D341Med (cell line): ENCODE measurements at regions not wholly inside any gene's neighbourhood (a gene's known extent, or its start where the extent isn't known, plus 50 kb on each side); places are given as distances from the start of the nearest gene placed in this dataset.

Source experiments
- DNase-seq: peaks from one replicate; pipeline ENCODE4 v3.0.0; 2012; ENCODE audit warnings: low spot score

DNA sequence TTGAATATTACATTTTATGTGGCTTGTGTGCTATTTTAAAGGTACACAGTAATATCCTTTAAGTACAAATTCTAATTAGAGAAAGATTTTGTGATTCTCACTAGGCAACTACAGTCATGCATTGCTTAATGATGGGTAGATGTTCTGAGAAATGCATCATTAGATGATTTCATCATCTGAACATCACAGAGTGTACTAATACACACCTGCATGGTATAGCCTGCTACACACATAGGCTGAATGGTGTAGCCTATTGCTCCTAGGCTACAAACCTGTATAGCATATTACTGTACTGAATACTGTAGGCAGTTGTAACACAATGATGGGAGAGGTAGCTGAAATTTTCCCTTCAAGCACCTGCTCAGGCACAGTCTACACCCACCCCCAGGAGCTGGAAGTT, 217.4 kb upstream of the EOMES start:
- no peak for DNase-seq

DNA sequence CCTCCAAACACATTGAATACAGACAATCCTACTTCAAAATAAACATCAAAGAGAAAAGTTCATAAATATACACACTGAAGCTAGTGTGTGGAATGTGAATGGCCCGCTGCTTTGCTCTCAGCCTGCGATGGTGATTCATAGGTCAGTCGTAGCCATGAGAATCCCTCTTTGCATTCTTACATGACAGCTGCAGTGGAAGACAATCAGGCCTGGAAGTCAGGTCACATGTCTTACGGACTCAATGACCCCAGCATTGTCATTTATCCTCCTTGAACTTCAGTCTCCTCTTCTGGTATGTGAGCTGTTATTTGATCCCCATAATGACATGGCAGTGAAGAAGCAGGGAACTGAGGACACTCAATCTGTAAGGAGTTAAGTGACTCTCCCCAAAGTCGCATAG, 217.8 kb upstream of the EOMES start:
- no peak for DNase-seq

DNA sequence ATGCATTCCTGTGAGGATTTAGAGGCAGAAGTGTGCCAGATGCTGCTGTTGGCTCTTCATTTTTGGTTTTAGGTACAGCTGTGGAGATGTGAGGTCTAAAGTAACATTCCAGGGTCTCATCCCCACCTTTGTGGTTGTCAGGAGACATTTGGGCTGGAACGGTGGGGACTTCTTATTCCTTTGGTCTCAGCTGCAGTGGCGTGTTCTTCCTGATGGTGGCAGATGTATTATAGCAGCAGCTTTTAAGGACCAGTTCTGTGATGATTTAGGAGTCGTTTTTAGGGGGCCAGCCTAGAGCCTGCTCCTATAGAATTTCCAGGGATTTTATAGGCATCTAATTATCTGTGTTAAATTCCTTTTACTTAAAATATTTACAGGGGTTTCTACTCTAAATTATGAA, 221.0 kb upstream of the EOMES start:
- DNase-seq, result no peak

DNA sequence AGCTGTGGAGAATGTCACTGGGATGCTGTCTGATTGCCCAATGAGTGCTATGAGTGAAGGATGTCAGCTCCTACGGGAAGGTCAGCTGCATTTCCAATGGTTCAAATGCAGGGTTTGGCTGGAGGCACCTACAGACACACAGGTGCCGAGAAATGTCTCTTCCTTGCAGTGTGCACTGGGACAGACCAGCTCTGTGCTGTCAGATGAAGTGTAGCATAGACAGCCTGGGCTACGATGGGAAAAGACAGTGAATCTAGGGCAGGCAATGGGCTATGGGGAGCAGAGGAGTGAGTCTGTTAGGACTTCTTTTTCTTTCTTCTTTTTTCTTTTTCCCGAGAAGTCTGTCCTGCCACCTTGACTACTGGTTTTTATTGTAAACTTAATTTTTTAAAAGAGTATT, 223.1 kb upstream of the EOMES start:
- no peak for DNase-seq

DNA sequence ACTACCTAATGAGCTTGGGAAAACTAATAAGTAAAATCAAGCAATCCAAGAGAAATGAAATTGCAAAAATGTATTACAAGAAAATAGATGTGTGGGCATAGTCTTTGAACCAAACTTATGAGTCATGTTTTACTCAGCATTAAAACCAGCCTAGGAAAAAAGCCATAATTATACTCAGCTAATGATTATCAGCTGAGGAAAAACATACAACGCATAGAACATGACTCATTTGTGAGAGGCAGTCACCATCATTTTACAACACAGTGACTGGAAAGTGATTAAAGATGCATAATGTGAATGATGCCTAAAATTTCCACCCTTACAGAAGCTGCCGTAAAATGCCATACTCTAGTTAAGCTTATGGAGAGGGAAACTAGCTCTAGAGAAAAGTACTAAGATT, 238.0 kb upstream of the EOMES start:
- DNase-seq, result no peak

DNA sequence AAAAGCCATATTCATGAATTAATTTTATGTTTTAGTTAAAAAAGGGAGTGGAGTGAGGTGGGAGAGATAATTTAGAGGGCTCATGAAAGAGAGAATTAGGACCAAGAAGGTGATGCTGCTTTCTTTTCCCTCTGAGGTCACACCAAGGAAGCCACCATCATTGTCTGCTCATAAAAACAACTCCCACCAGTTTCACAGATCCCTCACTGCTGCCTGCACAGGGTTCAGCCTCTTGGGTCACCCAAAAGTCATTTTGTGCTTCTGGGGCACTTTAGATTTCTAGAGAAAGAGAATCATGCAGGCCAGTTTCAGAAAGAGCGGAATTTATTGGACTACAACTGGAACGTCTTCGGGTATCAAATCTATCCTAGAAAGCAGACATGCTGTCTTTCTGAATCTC, 241.4 kb upstream of the EOMES start:
- no peak for DNase-seq

DNA sequence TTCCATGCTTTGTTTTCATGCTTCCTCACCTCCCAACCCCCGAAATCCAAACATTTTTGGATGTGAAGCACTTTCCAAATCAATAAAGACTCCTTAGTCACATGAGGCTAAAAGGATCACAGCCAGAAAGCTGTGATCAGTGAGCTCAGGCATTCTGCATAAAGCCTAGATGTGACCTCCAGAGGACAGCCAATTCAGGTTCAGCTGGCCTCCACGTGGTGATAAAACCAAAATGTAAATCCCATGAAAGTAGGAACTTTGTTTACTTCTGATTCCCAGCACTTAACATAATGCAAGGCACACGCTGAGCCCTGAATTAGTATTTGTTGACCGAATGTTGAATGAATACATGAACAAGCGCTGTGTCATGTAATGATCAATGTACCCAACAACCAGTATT, 249.5 kb upstream of the EOMES start:
- no peak for DNase-seq

DNA sequence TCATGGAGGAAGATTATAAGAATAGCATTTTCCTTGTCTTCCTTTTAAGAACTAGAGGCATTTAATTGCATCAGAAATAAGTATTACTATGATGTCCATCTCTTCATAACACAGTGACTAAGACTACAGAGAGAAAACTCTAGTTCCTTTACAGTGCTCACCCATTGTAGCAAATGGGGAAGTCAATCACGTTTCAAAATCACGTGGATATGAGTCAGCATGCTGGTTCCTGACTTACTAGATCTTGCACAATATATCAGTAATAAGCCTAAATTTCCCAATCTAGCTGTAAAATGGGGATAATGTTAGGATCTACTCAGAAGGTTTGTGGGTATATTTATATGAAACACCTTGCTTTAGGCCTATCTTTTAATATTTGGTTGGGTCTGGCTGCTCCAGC, 254.8 kb upstream of the EOMES start:
- DNase-seq, result no peak

DNA sequence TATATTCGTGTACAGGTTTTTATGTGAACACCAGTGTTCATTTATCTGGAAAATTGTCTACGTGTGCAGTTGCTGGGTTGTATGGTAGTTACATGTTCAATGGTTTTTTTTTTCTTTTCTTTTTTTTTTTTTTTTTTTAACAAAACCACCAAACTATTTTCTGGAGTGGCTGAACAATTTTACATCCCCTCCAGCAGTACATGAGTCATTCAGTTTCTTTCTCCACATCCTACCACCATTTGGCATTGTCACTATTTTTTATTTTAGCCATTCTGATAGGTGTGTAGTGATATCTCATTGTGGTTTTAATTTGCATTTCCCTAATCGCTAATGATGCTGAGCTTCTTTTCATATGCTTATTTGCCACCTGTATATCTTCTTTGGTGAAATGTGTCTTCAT, 256.3 kb upstream of the EOMES start:
- DNase-seq, result no peak

DNA sequence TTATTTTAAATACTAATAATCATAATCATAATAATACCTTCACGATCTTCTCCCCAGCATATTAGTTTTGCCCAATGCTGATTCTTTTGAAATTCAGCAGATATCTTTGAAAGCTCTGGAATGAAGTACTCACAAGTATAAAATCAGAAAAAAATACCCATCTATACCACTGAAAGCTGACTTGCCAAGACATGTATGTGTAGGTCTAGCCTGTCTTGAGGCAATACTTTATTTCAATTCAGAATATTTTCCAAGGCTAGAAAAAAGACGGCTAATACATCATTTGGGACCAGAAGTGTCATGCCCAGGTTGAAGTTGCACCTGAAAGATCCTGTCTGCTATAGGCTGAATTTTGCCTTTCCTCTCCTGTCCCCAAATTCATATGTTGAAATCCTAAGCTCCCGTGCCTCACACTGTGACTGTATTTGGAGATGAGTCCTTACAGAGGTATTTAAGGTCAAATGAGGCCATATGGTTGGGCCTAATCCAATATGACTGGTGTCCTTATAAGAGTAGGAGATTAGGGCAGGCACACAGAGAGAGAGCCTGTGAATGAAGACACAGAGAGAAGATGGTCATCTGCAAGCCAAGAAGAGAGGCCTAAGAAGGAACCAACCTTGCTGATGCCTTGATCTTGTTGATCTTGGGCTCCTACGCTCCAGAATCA, 255.9 kb upstream of the CMC1 start:
- no peak for DNase-seq

DNA sequence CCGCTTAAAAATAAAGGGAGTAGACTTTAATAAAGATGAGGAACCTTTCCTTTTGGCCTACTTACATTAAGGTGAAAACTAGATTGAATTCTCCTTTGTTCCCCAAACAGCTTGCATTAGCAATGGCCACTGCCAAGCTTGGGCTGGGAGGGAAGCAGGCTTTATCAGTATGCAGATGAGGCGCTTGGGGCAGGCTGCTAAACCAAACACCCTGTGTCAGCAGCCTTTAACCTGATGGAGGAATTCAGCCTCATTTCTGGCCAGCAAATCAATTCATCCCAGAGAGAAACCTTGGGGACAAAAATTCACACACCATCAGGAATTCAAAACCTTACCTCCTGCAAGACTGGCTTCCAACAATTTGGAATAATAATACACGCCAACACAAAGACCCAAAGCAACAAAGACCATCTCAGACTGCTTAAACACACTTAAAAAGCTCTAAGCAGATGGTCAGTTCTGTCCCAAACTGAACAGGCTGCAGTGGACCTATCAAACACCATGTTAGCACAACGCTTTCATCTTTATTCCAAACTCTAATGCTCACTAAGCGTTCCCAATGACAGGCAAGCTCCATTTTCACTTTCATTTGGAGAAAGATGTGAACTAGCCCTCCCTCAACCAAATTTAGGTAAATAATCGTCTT, 255.1 kb upstream of the CMC1 start:
- no peak for DNase-seq

DNA sequence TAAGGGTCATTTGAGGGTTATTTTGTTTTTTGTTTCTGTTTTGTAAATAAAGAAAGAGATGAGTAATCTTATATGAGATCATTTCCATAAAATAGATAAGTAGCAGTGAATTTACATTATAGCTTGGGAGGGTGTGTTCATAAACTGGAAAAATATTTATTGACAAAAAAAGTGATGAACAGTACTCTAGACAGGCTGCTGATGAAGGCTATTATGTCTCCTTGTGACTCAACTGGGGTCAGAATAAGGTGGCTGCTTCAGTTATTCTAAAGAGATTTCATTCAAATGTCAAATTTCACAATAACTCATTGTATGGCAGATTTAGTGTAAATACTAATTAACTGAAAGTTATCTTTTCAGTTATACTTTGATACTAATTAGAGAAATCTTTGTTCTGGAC, 251.1 kb upstream of the CMC1 start:
- no peak for DNase-seq

DNA sequence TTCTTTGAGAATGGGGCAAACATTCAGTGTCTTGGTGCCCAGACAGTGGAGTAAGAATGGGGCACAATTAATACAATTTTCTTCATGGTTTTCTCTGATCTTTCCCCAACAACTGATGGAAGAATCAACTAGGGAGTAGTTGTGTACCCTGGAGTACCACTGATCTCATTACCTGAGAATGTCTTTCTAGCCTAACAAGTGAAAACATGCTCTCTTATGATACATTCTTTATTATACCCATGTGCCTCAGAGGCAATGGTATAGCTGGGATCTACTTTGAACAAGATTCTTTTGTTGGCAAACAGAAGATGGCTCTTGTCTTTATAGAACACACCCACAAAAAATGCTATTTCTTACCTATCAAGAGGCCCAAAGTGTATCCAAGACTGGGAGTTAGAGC, 250.6 kb upstream of the CMC1 start:
- no peak for DNase-seq

DNA sequence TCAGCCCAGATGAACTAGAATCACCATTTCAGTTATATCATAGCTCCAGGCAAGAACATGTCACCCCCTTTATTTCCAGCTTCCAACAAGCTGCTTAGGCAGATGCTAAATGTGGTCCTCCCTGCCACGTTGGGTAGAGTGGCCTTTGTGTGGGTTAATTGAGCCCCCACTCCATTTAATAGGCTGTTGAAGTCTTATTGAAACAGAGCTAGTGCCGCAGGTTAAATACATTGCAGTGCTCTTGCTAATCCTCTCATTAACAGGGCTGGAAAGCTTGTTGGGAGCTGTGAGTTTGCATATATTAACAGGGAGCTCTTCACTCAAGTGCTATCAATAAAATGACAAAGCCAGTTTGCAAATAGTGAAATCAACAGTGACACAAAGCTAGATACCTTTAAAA, 248.4 kb upstream of the CMC1 start:
- DNase-seq, result no peak

DNA sequence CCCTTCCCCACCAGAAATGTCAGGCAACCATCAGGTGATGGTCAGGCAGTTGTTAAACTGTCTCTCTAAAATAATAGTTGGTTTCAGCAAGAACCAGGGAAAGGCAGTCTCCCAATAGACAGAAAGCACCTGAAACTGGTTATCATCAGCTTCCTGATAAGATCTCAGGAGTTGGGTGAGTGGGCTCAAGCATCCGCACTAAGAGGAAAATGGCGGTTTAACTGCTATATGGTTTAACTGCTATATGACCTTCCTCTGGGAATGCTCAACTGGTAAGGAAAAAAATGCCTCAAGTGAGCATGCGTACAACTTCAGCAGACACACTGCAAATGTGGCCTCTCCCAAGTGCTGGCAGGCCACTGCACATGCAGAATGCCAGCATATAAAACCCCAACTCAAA, 240.8 kb upstream of the CMC1 start:
- no peak for DNase-seq

DNA sequence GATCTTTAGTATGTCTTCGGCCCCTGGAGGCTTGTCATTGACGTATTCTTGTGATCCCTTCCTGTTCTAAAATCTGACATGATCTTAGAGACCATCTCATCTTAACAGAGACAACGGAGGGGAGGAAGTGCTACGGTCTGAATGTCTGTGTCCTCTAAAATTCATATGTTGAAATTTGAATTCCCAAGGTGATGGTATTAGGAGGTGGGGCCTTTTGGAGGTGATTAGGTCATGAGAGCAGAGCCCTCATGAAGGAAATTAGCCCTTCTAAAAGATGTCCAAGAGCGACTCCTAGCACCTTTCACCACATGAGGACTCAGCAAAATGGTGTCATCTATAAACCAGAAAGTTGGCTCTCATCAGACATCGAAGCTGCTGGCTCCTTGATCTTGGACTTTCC, 233.2 kb upstream of the CMC1 start:
- DNase-seq, result no peak

DNA sequence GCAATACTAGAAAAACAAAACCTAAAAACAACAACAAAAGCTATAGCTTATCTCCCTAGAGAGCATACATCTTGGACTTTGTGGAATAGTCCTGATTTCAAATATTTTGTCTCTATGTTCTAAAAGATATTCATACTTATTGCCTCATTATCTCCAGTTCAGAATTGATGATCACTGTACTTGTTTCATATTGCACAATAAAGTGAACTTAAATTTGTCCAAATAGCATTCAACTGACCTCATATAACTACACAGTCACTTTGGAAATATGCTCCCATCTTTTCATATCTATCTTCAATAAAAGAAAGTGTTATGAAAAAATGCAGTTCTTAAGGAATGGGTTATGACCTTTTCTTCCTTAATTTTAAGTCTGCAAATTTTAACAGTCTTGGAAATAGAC, 228.6 kb upstream of the CMC1 start:
- DNase-seq, result no peak

DNA sequence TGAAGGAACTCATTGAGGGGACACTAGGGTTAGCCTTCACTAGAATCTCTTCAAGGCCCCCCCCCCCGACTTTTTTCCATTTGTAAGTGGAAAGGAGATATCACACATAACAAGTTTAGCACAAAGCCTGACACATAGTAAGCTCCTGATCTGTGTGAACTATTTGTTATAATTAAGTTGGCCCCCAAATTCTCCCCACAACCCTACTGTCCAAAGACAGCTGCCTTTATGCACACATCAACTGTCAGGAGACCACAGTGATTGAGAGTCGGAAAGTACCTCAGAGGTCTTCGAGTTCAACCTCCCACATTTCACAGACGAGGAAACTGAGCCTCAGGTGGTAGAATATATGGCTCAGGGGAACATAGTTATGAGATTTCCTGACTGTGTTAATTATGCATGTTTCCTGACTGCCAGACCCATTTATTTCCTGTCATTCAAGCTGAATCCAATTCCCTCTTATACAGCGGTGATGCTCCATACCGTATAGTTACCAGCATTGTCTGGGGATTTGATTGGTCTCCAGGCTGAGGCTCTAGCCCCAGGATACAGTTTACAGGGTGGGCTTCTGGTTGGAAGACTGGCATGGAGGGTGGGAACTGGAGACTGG, 227.4 kb upstream of the CMC1 start:
- DNase-seq, result no peak

DNA sequence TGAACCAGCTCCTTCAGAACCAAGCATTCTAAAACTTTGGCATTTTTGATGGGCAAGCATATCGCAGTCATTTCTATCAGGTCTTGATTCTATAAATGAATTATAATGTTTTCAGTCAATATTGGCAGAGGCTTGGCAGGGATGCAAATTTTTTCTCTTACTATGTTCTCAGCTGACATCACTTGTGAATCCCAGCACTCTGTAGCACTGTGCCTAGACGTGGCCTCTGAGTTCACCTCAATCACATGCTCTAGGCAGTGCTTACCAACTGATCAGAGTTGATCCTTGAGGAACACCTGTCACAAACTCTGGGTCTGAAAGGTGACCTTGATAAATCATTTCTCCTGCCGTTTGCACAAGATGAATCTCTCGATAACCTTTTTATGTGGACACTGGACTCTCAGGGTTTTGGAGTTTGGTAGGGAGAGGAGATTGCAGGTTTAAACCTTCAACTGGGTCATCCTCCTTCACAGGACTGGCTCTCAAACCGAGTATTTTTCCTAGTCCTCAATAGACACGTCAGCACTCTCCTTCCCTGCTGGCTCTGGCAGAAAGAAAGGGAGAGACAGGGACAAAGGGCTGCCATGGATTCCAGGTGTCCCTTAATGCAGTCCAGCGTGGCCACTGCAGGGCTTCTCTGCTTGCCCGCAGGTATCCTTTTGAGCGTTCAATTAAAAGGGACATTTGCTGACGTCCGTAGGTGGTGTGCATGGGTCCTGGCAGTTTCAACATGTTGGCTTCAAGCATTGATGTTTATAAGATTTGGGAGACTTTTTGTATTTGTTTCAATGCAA, 222.3 kb upstream of the CMC1 start:
- no peak for DNase-seq

DNA sequence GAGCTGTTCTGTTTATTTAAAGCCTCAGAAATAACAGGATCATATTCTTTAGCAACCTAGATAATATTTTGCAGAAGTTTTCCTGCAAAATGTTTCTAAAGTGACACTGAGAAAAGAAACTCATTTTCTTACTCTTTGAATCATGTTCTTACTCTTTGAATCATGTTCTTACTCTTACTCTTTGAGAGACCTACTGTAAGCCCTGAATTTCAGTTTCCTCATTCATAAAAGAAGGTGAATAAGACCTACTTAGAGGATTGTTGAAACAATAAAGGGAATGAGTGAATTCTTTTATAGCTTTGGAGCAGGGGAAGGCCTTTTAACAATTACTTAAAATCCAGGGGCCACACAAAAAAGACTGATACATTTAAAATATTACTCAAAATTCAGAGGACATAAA, 221.7 kb upstream of the CMC1 start:
- no peak for DNase-seq

DNA sequence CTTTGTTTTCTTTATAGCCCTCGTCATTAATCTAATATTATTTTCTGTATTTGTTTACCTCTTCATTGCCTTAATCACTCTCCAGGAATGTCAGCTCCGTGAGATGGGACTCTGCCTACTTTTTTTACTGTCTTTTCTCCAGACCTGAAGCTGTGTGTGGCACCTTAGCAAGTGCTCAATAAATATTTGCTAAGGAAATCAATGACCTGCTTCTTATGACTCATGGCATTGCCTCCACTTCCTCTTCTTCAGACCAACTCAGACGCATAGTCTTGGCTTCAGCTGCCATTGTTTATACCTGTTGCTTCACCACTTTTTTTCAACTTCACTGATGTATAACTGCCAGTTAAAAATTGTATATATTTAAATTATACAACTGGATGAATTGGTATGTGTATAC, 218.5 kb upstream of the CMC1 start:
- no peak for DNase-seq

DNA sequence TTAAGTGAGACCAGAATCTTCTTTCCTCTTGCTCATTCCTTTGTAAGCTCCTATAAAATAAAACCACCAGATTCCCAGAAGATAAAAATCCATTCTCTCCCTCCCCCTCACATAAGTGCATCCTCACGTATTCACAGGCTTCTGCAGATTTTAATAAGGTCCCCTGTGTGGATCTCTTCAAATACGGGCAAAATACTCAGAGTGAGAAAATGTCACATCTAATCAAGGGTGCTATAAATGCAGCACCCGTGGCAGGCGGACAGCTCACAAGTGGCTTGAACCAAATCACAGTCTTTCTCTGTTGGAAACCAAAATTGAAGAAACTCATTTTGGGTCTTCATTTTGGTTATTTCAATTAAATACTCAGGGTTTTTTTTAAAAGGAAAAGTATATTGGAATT, 212.9 kb upstream of the CMC1 start:
- no peak for DNase-seq
